Muscle of leg (tissue), 3 donors: ENCODE measurements at regions not wholly inside any gene's neighbourhood (a gene's known extent, or its start where the extent isn't known, plus 50 kb on each side); places are given as distances from the start of the nearest gene placed in this dataset.

ENCODE experiments used
- DNase-seq: peaks from one replicate; pipeline ENCODE4 v3.0.0; 2013
- H3K27ac ChIP-seq: one replicate; pipeline ENCODE4 v1.5.1; 2013; ENCODE audit warnings: mild to moderate bottlenecking, low read length, control low read depth
- H3K27me3 ChIP-seq: one replicate; pipeline ENCODE4 v1.6.1; 2013; ENCODE audit warnings: low read length; ENCODE audit not compliant: control insufficient read depth, insufficient read depth
- H3K36me3 ChIP-seq: one replicate; pipeline ENCODE4 v1.6.1; 2013; ENCODE audit warnings: low read length; ENCODE audit not compliant: control insufficient read depth, insufficient read depth
- H3K4me1 ChIP-seq: one replicate; pipeline ENCODE4 v1.6.1; 2013; ENCODE audit warnings: low read length; ENCODE audit not compliant: control insufficient read depth, insufficient read depth
- H3K4me3 ChIP-seq: one replicate; pipeline ENCODE4 v1.5.1; 2013; ENCODE audit warnings: low read length, control low read depth
- H3K9me3 ChIP-seq: replicated peaks from 2 replicates; pipeline ENCODE4 v1.6.1; 2013; ENCODE audit warnings: low read depth, low read length; ENCODE audit not compliant: control insufficient read depth
- WGBS: methylation state at CpG from one replicate; pipeline ENCODE4 v1.1.5; 2013; ENCODE audit warnings: missing lambda C conversion rate; ENCODE audit not compliant: insufficient coverage; 5-methylcytosine and 5-hydroxymethylcytosine counted together

DNA sequence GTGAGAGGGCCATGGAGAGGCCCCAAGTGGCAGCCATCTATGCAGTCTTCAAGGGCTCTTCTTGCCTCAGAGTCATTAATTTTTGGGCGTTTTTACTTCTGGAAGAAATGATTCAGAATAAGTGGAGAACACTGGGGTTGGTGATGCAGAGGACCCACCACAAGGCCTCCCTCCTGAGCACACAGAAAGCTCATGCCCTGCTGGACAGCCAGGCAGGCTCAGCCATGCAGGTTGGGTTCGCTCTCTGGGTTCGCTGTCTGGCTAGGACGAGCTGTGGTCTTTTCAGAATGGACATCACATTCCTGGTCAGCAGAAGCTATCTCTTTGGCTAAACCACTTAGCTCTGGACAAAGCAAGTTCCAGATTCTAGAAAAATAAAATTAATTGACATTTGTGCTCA is 480.8 kb downstream of the RPS24 start:
- no peak overlapping the region for H3K27ac ChIP-seq

GRCh38 chr10:78515038-78515872 is 481.6 kb downstream of the RPS24 start:
- no peak overlapping the region for H3K4me3 ChIP-seq
- peaks cover 45% of the 10 kb centered on the region for H3K4me1 ChIP-seq
- H3K36me3 ChIP-seq = no peaks in the 10 kb centered on the region
- DNase-seq = peak; percentile 73
- no peaks in the 10 kb centered on the region for H3K9me3 ChIP-seq
- H3K27ac ChIP-seq = no peak overlapping the region
- peaks cover 2% of the 10 kb centered on the region for H3K27me3 ChIP-seq
- 83% methylated on average over 4 of the region's 9 CpGs for WGBS

More for the DNA sequence above, 480.8 kb downstream of the RPS24 start:
- 95% methylated on average over 3 of the region's 4 CpGs for WGBS
- Histone ChIP-seq H3K27me3 (peaks cover 2% of the 10 kb centered on the region), H3K4me3 (no peak overlapping the region), H3K9me3 (no peaks in the 10 kb centered on the region), H3K4me1 (peaks cover 50% of the 10 kb centered on the region), H3K36me3 (no peaks in the 10 kb centered on the region)
- DNase-seq = no peak

DNA sequence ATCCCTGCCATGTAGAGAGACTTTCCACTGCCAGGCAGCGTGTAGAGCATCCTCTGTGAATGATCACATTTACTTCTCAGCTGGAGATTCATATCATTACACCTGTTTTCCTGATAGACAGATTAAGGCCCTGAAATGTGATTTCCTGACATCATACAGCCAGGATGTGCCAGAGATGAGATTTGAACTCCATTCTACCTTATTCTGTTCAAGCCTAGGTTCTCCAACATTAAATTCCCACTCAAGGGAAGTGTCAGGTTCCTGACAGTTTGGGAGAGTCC is 482.1 kb downstream of the RPS24 start:
- 60% methylated on average over 1 of the region's 1 CpG for WGBS
- Histone ChIP-seq H3K4me3 (no peak overlapping the region), H3K4me1 (peaks cover 40% of the 10 kb centered on the region), H3K9me3 (no peaks in the 10 kb centered on the region), H3K27me3 (peaks cover 2% of the 10 kb centered on the region), H3K36me3 (no peaks in the 10 kb centered on the region), H3K27ac (no peak overlapping the region)
- DNase-seq = no peak

DNA sequence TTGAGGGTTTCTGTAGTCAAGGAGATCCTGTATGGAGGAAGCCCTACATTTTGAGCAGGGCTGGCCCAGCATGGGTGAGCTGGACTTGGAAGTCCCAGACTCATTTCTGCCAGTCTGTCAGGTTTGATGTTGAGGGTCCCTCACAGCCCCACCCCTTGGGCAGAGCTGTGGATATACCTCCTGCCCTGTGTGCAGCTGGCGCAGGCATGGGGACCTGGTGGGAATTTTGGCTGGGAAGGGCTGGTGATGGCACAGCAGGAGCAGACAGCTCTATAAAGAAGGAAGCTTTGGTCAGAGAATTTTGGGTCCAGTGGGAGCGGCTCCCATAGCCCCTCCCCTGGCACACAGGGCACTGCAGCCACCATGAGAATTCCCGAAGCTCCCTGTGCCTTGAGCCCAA is 482.6 kb downstream of the RPS24 start:
- Histone ChIP-seq H3K27me3 (peaks cover 2% of the 10 kb centered on the region), H3K4me1 (peaks cover 36% of the 10 kb centered on the region), H3K4me3 (no peak overlapping the region), H3K9me3 (no peaks in the 10 kb centered on the region), H3K27ac (no peak overlapping the region), H3K36me3 (no peaks in the 10 kb centered on the region)
- no peak for DNase-seq
- 90% methylated on average over 2 of the region's 3 CpGs for WGBS

DNA sequence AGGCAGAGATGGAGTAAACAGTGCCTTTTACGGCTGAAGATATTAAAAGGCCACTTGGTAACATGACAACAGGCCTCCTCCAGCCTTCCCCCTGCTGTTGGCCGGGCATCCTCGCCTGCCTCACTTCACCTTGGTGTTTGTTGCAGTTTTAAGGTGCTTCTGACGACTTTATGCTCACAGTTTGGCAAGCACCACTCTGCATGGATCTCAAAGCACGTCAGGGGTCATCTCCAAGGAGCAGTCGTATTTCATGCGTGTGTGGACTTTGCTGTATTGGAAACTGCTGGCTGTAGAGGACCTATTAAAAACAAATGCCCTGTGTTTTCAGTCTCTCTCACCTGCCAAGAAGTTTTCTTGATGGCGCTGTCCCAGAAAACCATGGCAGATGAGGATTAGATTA is 483.1 kb downstream of the RPS24 start:
- peaks cover 30% of the 10 kb centered on the region for H3K4me1 ChIP-seq
- no peaks in the 10 kb centered on the region for H3K9me3 ChIP-seq
- peaks cover 2% of the 10 kb centered on the region for H3K27me3 ChIP-seq
- peak; percentile 59 for DNase-seq
- WGBS = 54% methylated on average over 4 of the region's 8 CpGs
- H3K36me3 ChIP-seq = no peaks in the 10 kb centered on the region
- H3K4me3 ChIP-seq = no peak overlapping the region
- no peak overlapping the region for H3K27ac ChIP-seq

GRCh38 chr10:78518224-78518623 is 484.6 kb downstream of the RPS24 start:
- Histone ChIP-seq H3K9me3 (no peaks in the 10 kb centered on the region), H3K36me3 (no peaks in the 10 kb centered on the region), H3K4me3 (no peak overlapping the region), H3K4me1 (peaks cover 23% of the 10 kb centered on the region), H3K27me3 (peaks cover 2% of the 10 kb centered on the region), H3K27ac (no peak overlapping the region)
- WGBS = 80% methylated on average over 1 of the region's 5 CpGs
- no peak for DNase-seq

GRCh38 chr10:78520737-78521430 is 487.2 kb downstream of the RPS24 start:
- H3K9me3 ChIP-seq = no peaks in the 10 kb centered on the region
- no peak overlapping the region for H3K27ac ChIP-seq
- no peak overlapping the region for H3K4me3 ChIP-seq
- 46% methylated on average over 3 of the region's 4 CpGs for WGBS
- peaks cover 2% of the 10 kb centered on the region for H3K27me3 ChIP-seq
- peaks cover 26% of the 10 kb centered on the region for H3K4me1 ChIP-seq
- no peak for DNase-seq
- H3K36me3 ChIP-seq = no peaks in the 10 kb centered on the region

GRCh38 chr10:78523453-78523852 is 489.8 kb downstream of the RPS24 start:
- H3K27me3 ChIP-seq = no peaks in the 10 kb centered on the region
- no peaks in the 10 kb centered on the region for H3K36me3 ChIP-seq
- no peak overlapping the region for H3K4me3 ChIP-seq
- no peaks in the 10 kb centered on the region for H3K9me3 ChIP-seq
- H3K27ac ChIP-seq = no peak overlapping the region
- peaks cover 11% of the 10 kb centered on the region for H3K4me1 ChIP-seq
- WGBS = no CpG with 5 or more reads among the region's 1 CpG
- DNase-seq = no peak

DNA sequence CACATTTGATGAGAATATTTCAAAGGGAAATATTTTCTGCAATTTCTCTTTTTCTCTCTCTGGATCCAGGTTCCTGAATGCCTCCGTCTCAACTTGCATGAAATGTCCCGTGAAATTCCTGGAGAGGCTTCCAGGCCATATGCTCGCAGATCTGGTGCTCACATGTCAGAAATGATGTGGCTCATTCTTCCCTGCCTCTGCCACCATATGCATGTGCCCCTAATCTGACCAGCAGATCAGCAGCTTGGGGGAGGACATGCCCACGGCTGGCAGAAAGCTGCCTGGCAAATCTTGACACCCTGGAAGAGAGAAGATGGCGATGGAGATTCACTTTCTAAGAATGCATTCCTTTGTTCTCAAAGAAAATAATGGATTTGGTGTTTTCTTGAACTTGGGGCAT is 490.7 kb downstream of the RPS24 start:
- 29% methylated on average over 4 of the region's 5 CpGs for WGBS

GRCh38 chr10:78524941-78525340 is 491.3 kb downstream of the RPS24 start:
- 56% methylated on average over 2 of the region's 4 CpGs for WGBS
- Histone ChIP-seq H3K4me3 (no peak overlapping the region), H3K9me3 (no peaks in the 10 kb centered on the region), H3K36me3 (no peaks in the 10 kb centered on the region), H3K27me3 (no peaks in the 10 kb centered on the region), H3K27ac (peak overlapping the region; percentile 10), H3K4me1 (peaks cover 11% of the 10 kb centered on the region)
- DNase-seq = peak; percentile 52

More for the DNA sequence above, 490.7 kb downstream of the RPS24 start:
- H3K27ac ChIP-seq = no peak overlapping the region
- no peaks in the 10 kb centered on the region for H3K27me3 ChIP-seq
- H3K4me3 ChIP-seq = no peak overlapping the region
- no peaks in the 10 kb centered on the region for H3K36me3 ChIP-seq
- H3K4me1 ChIP-seq = peaks cover 11% of the 10 kb centered on the region
- DNase-seq = peak; percentile 69
- H3K9me3 ChIP-seq = no peaks in the 10 kb centered on the region
